Brain microvascular endothelial cell (primary cell): ENCODE measurements at regions not wholly inside any gene's neighbourhood (a gene's known extent, or its start where the extent isn't known, plus 50 kb on each side); places are given as distances from the start of the nearest gene placed in this dataset.

ENCODE experiments used
- DNase-seq: peaks from one replicate; pipeline ENCODE4 v3.0.0-alpha.2; 2020
- H3K27ac ChIP-seq: fragments of 250-450 bp; sonication (Bioruptor Pico); 2 replicates; pipeline ENCODE4 v1.5.1; 2020; ENCODE audit warnings: mild to moderate bottlenecking, moderate library complexity
- H3K27me3 ChIP-seq: fragments of 250-450 bp; sonication (Bioruptor Pico); replicated peaks from 2 replicates; pipeline ENCODE4 v1.5.1; 2020; ENCODE audit warnings: mild to moderate bottlenecking
- H3K36me3 ChIP-seq: fragments of 250-450 bp; sonication (Bioruptor Pico); replicated peaks from 2 replicates; pipeline ENCODE4 v1.5.1; 2020; ENCODE audit warnings: mild to moderate bottlenecking
- H3K4me3 ChIP-seq: 2 replicates; pipeline ENCODE4 v1.5.1; 2011; ENCODE audit warnings: low read depth, mild to moderate bottlenecking, control low read depth, low read length, moderate library complexity
- CTCF ChIP-seq: IDR thresholded peaks from 2 replicates; pipeline ENCODE4 v1.5.1; 2011; ENCODE audit warnings: low read depth, mild to moderate bottlenecking, moderate library complexity, low read length, control low read depth, inconsistent platforms; ENCODE audit errors: missing control alignments
- in situ Hi-C: cut with HindIII; loops from 2 replicates; pipeline ENCODE4 v1.10.0; 2017; ENCODE audit warnings: low sequenced_read_pairs, low pct_ligation_motif_present

- in situ Hi-C loops = no loop called here
- no peak overlapping the region for H3K4me3 ChIP-seq
- H3K27ac ChIP-seq = no peak overlapping the region
- H3K27me3 ChIP-seq = no peaks in the 10 kb centered on the region
- no peak for TF ChIP-seq CTCF
- no peak for DNase-seq
- H3K36me3 ChIP-seq = no peaks in the 10 kb centered on the region
Measured at GRCh38 chr14:41403360-41403759, 203.3 kb upstream of the LRFN5 start.

- no peak overlapping the region for H3K27ac ChIP-seq
- no peak for TF ChIP-seq CTCF
- H3K4me3 ChIP-seq = no peak overlapping the region
- H3K36me3 ChIP-seq = no peaks in the 10 kb centered on the region
- DNase-seq = no peak
- no peaks in the 10 kb centered on the region for H3K27me3 ChIP-seq
- in situ Hi-C loops = no loop called here
Measured at GRCh38 chr14:41397926-41398325, 208.8 kb upstream of the LRFN5 start.

GRCh38 chr14:41393512-41393911 lies 213.2 kb upstream of the LRFN5 start:
- Histone ChIP-seq H3K36me3 (no peaks in the 10 kb centered on the region), H3K4me3 (no peak overlapping the region), H3K27me3 (no peaks in the 10 kb centered on the region), H3K27ac (no peak overlapping the region)
- DNase-seq = no peak
- no peak for TF ChIP-seq CTCF
- in situ Hi-C loops = no loop called here

- no peak for TF ChIP-seq CTCF
- in situ Hi-C loops = no loop called here
- Histone ChIP-seq H3K27me3 (no peaks in the 10 kb centered on the region), H3K4me3 (no peak overlapping the region), H3K27ac (no peak overlapping the region), H3K36me3 (no peaks in the 10 kb centered on the region)
- DNase-seq = no peak
Measured at GRCh38 chr14:41392226-41392625, 214.4 kb upstream of the LRFN5 start.

- in situ Hi-C loops = no loop called here
- no peak for DNase-seq
- Histone ChIP-seq H3K27me3 (no peaks in the 10 kb centered on the region), H3K4me3 (no peak overlapping the region), H3K27ac (no peak overlapping the region), H3K36me3 (no peaks in the 10 kb centered on the region)
- no peak for TF ChIP-seq CTCF
Measured at GRCh38 chr14:41389355-41389754, 217.3 kb upstream of the LRFN5 start.

- TF ChIP-seq CTCF = no peak
- H3K27ac ChIP-seq = no peak overlapping the region
- no peak overlapping the region for H3K4me3 ChIP-seq
- in situ Hi-C loops = no loop called here
- no peaks in the 10 kb centered on the region for H3K27me3 ChIP-seq
- no peak for DNase-seq
- no peaks in the 10 kb centered on the region for H3K36me3 ChIP-seq
Measured at GRCh38 chr14:41385797-41386196, 220.9 kb upstream of the LRFN5 start.
